Neural progenitor cell (in vitro differentiated cells): ENCODE measurements at regions not wholly inside any gene's neighbourhood (a gene's known extent, or its start where the extent isn't known, plus 50 kb on each side); places are given as distances from the start of the nearest gene placed in this dataset.

Experiments
- CTCF ChIP-seq: fragments of 200-600 bp; sonication (generic); IDR thresholded peaks from 2 replicates; pipeline ENCODE4 v1.5.1; 2017; ENCODE audit warnings: antibody characterized with exemption, mild to moderate bottlenecking
- EZH2 ChIP-seq: fragments of 200-600 bp; sonication (generic); IDR thresholded peaks from 2 replicates; pipeline ENCODE4 v1.6.1; 2017; ENCODE audit warnings: antibody characterized with exemption, mild to moderate bottlenecking, moderate library complexity
- EZH2phosphoT487 ChIP-seq: fragments of 200-600 bp; sonication (generic); IDR thresholded peaks from 2 replicates; pipeline ENCODE4 v1.6.1; 2017; ENCODE audit warnings: antibody characterized with exemption

- no peak for TF ChIP-seq CTCF
- TF ChIP-seq EZH2 = no peak
- TF ChIP-seq EZH2phosphoT487 = no peak
These were observed 175.9 kb downstream of the CDC5L start for GRCh38 chr6:44563397-44563796.
